Ovary (tissue), 7 donors: ENCODE measurements at regions not wholly inside any gene's neighbourhood (a gene's known extent, or its start where the extent isn't known, plus 50 kb on each side); places are given as distances from the start of the nearest gene placed in this dataset.

Source experiments
- DNase-seq, 5 donors: peaks; one replicate each; pipeline ENCODE4 v3.0.0-alpha.2; 2019 to 2020
- H3K27ac ChIP-seq, 2 donors: fragments of 200-600 bp; one replicate each; pipeline versions ENCODE4 v1.5.1 to v1.8.0; 2019 to 2022
- H3K27me3 ChIP-seq: fragments of 200-600 bp; one replicate; pipeline ENCODE4 v1.8.0; 2022
- H3K36me3 ChIP-seq: fragments of 200-600 bp; sonication (generic); one replicate; pipeline ENCODE4 v1.5.1; 2019
- H3K4me1 ChIP-seq: one replicate; pipeline ENCODE4 v1.8.1; 2013; ENCODE audit warnings: mild to moderate bottlenecking, moderate library complexity; ENCODE audit not compliant: insufficient read depth
- H3K4me3 ChIP-seq: fragments of 200-600 bp; sonication (generic); one replicate; pipeline ENCODE4 v1.5.1; 2017
- H3K9me3 ChIP-seq, 2 donors: fragments of 200-600 bp in 1 of 2; sonication (generic) in 1 of 2; one replicate each; pipeline versions ENCODE4 v1.5.1 to v1.8.1; 2013 to 2019; ENCODE audit warnings: mild to moderate bottlenecking in 1 of 2, moderate library complexity in 1 of 2
- CTCF ChIP-seq, 3 donors: fragments of 450-650 bp in 2 of 3; fragments of 200-600 bp in 1 of 3; IDR thresholded peaks; one replicate each; pipeline versions ENCODE4 v1.5.1 to v1.8.0; 2016 to 2022; ENCODE audit warnings: antibody characterized with exemption in 3 of 3, mild to moderate bottlenecking in 1 of 3
- EP300 ChIP-seq: sonication (generic); formaldehyde crosslinking; IDR thresholded peaks from one replicate; pipeline ENCODE4 v1.6.1; 2017; ENCODE audit warnings: antibody characterized with exemption
- POLR2A ChIP-seq: fragments of 450-650 bp; IDR thresholded peaks from one replicate; pipeline ENCODE4 v1.6.1; 2017; ENCODE audit warnings: antibody characterized with exemption, mild to moderate bottlenecking, moderate library complexity
- WGBS, 3 donors: extraction: QIAGEN DNeasy Blood & Tissue Kit in 1 of 3; methylation state at CpG; one replicate each; pipeline versions ENCODE4 v1.1.5 to v1.1.7; 2013 to 2017; 5-methylcytosine and 5-hydroxymethylcytosine counted together
- intact Hi-C, 4 donors: fragments of 100-400 bp; cut with DNase I; formaldehyde crosslinking; loops; one replicate each; pipeline versions ENCODE4 v1.11.0 to v1.15.1; 2022 to 2023
- donor health status: DM: no; HTN: no; CAD: no; lungs with moderate emphysema.
- donor health status: DM: no; HTN: no; CAD: no.
- donor health status: Bipolar disorder and iron deficiency.
- donor health status: DM: no; HTN: no; CAD: no.
- donor health status: DM: yes; HTN: yes; CAD: no.

DNA sequence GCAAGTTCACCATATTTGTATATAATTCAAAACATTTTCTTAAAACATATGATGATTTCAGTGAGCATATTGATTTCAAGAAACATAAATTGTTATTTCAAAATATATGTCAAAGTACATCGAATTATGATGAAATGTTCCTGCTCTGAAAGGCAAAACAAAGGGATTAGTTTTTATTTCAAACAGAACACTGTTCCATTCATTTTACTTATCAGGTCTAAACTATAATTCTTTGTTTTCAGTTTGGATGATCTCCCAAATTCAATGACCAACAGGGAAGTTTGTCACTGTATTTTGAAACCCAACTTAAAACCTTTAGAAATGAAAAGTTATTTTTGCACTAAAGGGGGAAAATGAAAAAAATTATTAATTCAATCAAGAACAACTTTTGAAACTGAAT lies 610.2 kb downstream of the SLITRK1 start:
- Histone ChIP-seq H3K27me3 (no peaks in the 10 kb centered on the region), H3K4me3 (no peak overlapping the region), H3K9me3 (no peaks in the 10 kb centered on the region), H3K4me1 (no peaks in the 10 kb centered on the region), H3K27ac (no peak overlapping the region), H3K36me3 (no peaks in the 10 kb centered on the region)
- TF ChIP-seq POLR2A (no peak), EP300 (no peak), CTCF (IDR thresholded peaks at IDR 0.05) (no peak)
- DNase-seq, result no peak
- intact Hi-C loops, result no loop called here
- WGBS, 3 donors, result 14 to 39% (median 21%) methylated on average over 1 of the region's 1 CpG

DNA sequence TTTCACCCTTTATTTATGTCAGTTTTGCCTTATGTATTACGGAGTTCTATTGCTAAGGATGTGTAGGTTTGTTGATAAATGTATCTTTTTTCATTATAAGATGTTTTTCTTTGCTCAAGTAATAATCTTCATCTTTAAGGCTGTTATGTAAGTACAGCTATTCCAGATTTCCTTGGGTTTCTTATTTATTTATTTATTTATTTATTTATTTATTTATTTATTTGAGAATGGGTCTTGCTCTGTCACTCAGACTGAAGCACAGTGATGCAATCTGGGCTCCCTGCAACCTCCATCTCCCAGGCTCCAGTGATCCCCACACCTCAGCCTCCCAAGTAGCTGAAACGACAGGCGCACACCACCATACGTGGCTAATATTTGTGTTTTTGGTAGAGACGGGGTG lies 617.0 kb downstream of the SLITRK1 start:
- no peak for DNase-seq
- intact Hi-C loops, result no loop called here
- 63 to 83% (median 65%) methylated on average over 5 of the region's 5 CpGs for WGBS, 3 donors
- no peak overlapping the region for H3K27ac ChIP-seq
- TF ChIP-seq POLR2A (no peak), EP300 (no peak), CTCF (IDR thresholded peaks at IDR 0.05) (no peak)
- H3K9me3 ChIP-seq, result no peaks in the 10 kb centered on the region
- no peaks in the 10 kb centered on the region for H3K27me3 ChIP-seq
- no peak overlapping the region for H3K4me3 ChIP-seq
- H3K36me3 ChIP-seq, result no peaks in the 10 kb centered on the region
- H3K4me1 ChIP-seq, result no peaks in the 10 kb centered on the region

- TF ChIP-seq EP300 (no peak), CTCF (IDR thresholded peaks at IDR 0.05) (no peak), POLR2A (no peak)
- Histone ChIP-seq H3K27me3 (no peaks in the 10 kb centered on the region), H3K27ac (no peak overlapping the region), H3K36me3 (no peaks in the 10 kb centered on the region), H3K4me3 (no peak overlapping the region), H3K4me1 (no peaks in the 10 kb centered on the region), H3K9me3 (no peaks in the 10 kb centered on the region)
- WGBS, 3 donors, result 85 to 89% (median 86%) methylated on average over 6 of the region's 6 CpGs
- no peak for DNase-seq
- intact Hi-C loops, result no loop called here
These were observed 633.5 kb downstream of the SLITRK1 start for GRCh38 chr13:83248751-83249150.

DNA sequence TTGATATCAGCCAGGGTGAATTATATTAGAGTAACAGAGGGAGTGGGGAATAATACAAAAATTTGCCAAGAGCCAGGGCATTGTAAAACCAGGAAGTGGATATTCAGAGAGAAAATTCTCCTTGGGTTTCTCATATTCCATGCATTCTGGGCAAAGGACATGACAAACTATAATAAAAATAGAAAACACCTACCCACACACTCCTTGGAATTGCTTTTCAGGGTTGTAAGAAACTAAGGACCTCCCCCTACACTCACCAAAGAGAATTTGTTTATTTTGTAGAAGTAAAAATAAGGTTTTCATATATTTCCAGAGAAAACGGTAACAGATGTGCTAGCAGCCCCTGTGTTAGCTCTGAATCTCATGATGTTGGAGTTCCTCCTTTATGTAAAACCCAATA lies 649.6 kb downstream of the SLITRK1 start:
- Histone ChIP-seq H3K27me3 (no peaks in the 10 kb centered on the region), H3K36me3 (no peaks in the 10 kb centered on the region), H3K4me1 (no peaks in the 10 kb centered on the region), H3K27ac (no peak overlapping the region), H3K4me3 (no peak overlapping the region), H3K9me3 (no peaks in the 10 kb centered on the region)
- WGBS, 3 donors, result 29 to 64% (median 57%) methylated on average over 1 of the region's 1 CpG
- TF ChIP-seq POLR2A (no peak), EP300 (no peak), CTCF (IDR thresholded peaks at IDR 0.05) (no peak)
- DNase-seq, result no peak
- intact Hi-C loops, result no loop called here
